ENCODE measurements at regions not wholly inside any gene's neighbourhood (a gene's known extent, or its start where the extent isn't known, plus 50 kb on each side); places are given as distances from the start of the nearest gene placed in this dataset.
"Not testable (repeated sequence)": the region's sequence is repeated elsewhere in the genome, so short reads cannot be mapped to it uniquely, and the experiment has no call there.

GRCh38 chr3:178140531-178141304 lies 395.5 kb upstream of the KCNMB2 start:
- DNase-seq (ENCODE audit: low read depth in 2 of 2), result no peak

DNA sequence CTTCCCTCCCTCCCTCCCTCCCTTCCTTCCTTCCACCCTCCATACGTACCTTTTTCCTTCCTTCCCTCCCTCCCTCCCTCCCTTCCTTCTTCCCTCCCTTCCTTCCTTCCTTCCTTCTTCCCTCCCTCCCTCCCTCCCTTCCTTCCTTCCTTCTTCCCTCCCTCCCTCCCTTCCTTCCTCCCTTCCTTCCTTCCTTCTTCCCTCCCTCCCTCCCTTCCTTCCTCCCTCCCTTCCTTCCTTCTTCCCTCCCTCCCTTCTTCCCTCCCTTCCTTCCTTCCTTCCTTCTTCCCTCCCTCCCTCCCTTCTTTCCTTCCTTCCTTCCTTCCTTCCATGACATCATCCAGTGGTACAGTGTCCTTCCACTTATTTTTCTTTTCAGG lies 394.9 kb upstream of the KCNMB2 start:
- DNase-seq (ENCODE audit: low read depth in 2 of 2), result not testable (repeated sequence)

DNA sequence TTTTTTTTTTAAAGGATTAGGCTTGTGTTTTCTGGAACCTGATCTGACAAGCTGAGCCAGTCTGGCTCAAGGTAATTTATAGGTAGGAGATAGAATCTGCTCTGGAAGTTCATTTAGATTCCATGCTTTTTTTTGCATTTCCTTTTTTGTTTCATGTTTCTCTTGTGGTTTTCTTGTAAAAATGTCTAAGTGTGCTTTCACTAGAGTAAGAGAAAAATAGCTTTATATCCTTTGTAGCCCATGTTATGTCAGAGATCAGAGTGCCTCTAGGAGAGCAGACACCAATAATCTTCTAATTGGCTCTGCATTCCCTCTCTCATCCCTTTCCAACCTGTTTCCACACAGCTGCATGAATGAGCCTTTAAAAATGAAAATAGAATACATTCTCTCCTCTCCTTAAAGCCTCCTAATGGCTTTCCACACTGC lies 389.8 kb upstream of the KCNMB2 start:
- no peak for DNase-seq (ENCODE audit: low read depth in 2 of 2)

GRCh38 chr3:178147001-178147400 lies 389.2 kb upstream of the KCNMB2 start:
- DNase-seq (ENCODE audit: low read depth in 2 of 2), result no peak

- no peak for DNase-seq (ENCODE audit: low read depth in 2 of 2)
Measured at GRCh38 chr3:178152031-178152806, 384.0 kb upstream of the KCNMB2 start.

DNA sequence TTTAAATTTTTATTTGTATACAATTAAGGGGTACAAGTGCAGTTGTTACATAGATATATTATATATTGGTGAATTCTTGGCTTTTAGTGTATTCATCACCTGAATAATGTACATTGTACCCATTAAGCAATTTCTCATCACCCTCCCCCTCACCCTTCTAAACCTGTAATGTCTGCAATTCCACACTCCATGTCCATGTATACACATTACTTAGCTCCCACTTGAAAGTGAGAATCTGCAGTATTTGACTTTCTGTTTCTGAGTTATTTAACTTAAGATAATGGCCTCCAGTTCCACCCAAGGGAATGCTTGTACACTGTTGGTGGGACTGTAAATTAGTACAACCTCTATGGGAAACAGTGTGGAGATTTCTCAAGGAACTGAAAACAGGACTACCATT lies 383.2 kb upstream of the KCNMB2 start:
- DNase-seq (ENCODE audit: low read depth in 2 of 2), result no peak

- no peak for DNase-seq (ENCODE audit: low read depth in 2 of 2)
Measured at GRCh38 chr3:178155521-178155920, 380.7 kb upstream of the KCNMB2 start.

DNA sequence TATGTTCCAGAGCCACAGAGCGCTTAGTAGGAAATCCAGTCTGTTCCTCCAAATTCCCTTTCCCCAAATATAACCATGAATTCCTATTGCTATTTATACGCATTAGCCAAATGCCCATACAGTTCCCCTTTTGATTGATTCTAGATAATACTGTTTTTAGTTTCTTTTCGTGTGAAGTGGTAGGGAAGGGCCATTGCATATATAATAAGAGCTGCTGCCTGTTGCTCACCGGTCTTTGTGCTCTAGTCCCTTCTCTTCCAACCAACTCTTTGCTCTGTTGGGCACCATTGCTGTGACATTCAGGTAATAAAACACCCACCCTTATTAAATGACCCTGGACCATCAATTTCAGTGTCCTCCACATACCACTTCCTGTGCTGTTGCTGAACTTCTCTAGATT lies 379.9 kb upstream of the KCNMB2 start:
- DNase-seq (ENCODE audit: low read depth in 2 of 2), result no peak

DNA sequence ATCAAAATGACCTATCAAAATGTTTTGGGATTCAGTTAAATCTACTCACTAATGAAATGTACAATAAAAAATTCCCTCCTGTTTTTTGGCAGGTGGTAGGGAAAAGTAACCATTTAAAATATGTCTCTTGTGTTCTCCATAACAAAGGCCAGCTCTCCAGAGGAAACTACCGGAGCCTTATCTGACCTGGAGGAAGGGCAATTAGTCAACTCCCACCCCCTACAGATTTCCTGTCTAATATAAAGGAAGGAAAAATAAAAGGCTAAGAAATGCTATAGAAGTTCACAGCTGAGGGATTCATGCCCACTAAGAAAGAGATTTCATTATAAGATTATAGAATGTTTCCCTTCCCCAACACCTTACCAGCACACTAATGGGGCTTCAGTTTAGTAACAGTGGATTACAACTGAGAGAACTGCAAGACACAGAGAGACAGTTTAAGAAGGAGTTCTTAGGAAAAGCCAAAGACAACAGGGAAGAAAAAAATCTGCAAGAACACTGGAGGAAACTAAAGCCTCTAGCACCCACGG lies 376.5 kb upstream of the KCNMB2 start:
- DNase-seq (ENCODE audit: low read depth in 2 of 2), result no peak

GRCh38 chr3:178169421-178169820 lies 366.8 kb upstream of the KCNMB2 start:
- DNase-seq (ENCODE audit: low read depth in 2 of 2), result no peak

DNA sequence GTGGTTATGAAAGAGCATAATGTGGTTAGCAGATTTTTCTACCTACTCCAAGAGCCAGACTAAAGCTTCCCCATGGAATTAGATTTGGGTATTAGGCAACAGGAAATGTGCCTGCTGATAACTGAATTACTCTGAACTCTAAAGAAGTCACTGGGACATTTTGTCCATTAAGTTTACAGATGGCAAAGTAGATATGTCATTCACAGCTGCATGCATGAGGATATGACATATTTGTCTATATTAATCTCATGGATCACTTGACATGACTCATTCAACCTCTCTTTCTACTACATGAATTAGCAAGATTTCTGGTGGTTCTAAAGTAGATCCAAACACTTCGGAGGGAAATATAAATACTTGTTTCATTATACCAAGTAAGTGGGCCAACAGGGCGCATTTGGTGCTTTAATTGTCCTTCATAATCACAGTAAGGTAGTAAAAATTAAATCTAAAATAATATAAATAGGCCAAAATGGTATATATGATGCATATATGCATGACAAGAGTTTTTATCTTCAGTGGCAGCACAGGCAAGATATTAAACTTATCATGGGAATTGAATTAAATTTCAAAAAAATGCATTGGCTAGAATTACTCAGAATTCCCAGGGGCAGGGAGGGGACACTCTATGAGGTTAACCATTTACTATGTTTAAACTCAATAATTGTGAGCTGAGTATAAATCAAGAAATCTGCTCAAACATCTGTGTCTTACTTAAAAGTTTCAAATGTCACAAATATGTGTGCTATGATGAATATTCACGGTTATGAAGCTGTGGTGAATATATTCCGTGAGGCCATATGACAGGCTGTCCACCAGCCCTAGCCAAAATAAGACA lies 365.3 kb upstream of the KCNMB2 start:
- DNase-seq (ENCODE audit: low read depth in 2 of 2), result no peak

- no peak for DNase-seq (ENCODE audit: low read depth in 2 of 2)
Measured at GRCh38 chr3:178172121-178172520, 364.1 kb upstream of the KCNMB2 start.

GRCh38 chr3:178174201-178174915 lies 361.9 kb upstream of the KCNMB2 start:
- DNase-seq (ENCODE audit: low read depth in 2 of 2), result no peak

DNA sequence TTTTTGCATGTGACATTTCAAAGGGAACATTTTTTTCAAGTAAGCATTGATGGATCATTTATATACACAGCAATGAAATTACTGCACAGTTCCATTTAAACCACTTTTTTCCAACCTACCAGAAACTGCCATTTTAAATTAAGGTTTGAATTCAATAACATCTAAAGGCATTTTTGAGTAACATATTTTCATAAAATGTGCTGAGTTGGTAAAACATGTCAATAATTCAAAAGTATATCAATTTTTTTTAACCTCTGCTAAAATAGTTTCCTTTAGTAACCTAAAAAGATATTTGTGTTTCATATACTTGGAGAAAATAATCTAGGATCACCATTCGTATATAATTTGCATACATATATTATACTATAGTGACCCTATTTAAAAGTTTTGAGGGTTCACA lies 355.1 kb upstream of the KCNMB2 start:
- DNase-seq (ENCODE audit: low read depth in 2 of 2), result no peak

- no peak for DNase-seq (ENCODE audit: low read depth in 2 of 2)
Measured at GRCh38 chr3:178181784-178182183, 354.5 kb upstream of the KCNMB2 start.

GRCh38 chr3:178182337-178182779 lies 353.9 kb upstream of the KCNMB2 start:
- no peak for DNase-seq (ENCODE audit: low read depth in 2 of 2)

DNA sequence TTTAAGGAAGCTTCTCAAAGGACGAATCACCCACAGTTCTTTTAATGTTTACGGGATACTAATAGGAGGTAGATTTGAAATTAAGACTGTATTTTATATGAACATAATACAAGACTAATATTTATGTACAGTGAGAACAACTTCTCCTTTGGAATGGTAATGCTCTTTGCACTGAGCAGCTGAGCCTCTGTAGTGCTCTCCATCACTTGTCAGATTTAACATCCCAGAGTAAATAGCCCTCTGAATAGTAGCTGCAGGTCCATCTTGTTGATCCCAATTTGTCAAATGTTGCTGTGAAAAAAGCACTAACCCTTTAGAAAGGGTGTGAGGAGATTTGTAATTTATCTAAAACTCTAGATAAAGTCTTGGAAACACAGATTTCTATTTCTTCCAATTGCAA lies 351.4 kb upstream of the KCNMB2 start:
- DNase-seq (ENCODE audit: low read depth in 2 of 2), result no peak

DNA sequence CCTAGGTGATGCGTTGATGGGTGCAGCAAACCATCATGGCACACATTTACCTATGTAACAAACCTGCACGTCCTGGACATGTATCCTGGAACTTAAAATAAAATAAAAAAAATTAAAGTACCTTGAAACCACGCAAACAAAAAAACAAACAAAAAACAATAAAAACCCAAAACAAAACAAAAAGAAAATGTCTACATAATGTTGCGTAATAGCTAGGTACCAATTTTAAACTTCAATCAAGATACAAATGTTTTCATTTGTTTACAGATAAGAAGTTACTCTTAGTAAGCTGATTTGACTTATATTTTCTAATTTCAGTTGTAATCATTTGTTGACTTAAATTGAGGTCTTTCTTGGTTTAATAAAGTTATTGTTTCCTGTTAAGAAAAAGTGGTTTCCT lies 349.6 kb upstream of the KCNMB2 start:
- no peak for DNase-seq (ENCODE audit: low read depth in 2 of 2)

GRCh38 chr3:178189854-178190253 lies 346.4 kb upstream of the KCNMB2 start:
- DNase-seq (ENCODE audit: low read depth in 2 of 2), result no peak

- no peak for DNase-seq (ENCODE audit: low read depth in 2 of 2)
Measured at GRCh38 chr3:178193846-178194245, 342.4 kb upstream of the KCNMB2 start.

GRCh38 chr3:178194539-178194938 lies 341.7 kb upstream of the KCNMB2 start:
- DNase-seq (ENCODE audit: low read depth in 2 of 2), result no peak

Data from stimulated activated CD8-positive, alpha-beta memory T cell treated with anti-CD3 and anti-CD28 coated beads, Interleukin-7, amount 100 ng/mL, for 1 hour (primary cell).